ENCODE measurements at regions not wholly inside any gene's neighbourhood (a gene's known extent, or its start where the extent isn't known, plus 50 kb on each side); places are given as distances from the start of the nearest gene placed in this dataset.
A peak's percentile ranks its signal among the peaks of the same experiment; 100 is the strongest.
"Not testable (repeated sequence)": the region's sequence is repeated elsewhere in the genome, so short reads cannot be mapped to it uniquely, and the experiment has no call there.

DNA sequence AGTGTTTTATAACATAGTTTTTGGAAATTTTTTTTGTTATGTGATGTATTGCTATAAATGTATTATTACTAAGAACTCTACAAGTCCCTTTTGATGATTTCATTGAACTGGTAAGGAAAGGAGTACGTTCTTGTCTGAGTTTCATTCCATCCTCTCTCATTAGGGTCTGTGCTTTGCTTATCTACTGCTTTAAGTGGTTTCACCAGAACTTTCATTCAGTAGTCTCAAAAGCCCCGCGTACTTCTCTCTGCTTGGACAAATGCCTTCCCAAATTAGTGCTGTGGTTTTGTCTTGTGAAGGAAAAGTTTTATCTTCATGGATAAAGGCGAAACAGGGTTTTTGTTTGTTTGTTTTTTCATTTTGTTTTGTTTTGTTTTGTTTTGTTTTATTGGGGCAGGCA is 469.8 kb upstream of the WWC1 start:
- no peak for DNase-seq (ENCODE audit: low read depth)

DNA sequence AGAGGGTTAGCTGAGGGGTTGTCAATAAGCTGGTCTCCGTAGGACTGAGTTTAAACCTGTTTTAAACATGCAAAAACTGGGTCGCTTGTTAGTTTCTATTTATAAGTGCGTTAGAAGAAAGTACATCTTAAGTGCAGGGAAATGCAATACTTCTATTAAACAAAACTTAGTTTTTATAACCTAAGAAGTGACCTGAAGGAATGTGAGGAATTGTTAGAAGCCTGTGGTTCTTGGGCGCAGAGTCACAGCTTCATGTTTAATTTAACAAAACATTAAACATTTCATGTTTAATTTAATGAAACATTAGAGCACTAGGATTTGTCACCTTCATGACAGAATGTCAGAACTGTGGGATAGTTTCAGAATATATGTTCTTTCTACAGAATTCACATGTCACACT is 469.2 kb upstream of the WWC1 start:
- no peak for DNase-seq (ENCODE audit: low read depth)

DNA sequence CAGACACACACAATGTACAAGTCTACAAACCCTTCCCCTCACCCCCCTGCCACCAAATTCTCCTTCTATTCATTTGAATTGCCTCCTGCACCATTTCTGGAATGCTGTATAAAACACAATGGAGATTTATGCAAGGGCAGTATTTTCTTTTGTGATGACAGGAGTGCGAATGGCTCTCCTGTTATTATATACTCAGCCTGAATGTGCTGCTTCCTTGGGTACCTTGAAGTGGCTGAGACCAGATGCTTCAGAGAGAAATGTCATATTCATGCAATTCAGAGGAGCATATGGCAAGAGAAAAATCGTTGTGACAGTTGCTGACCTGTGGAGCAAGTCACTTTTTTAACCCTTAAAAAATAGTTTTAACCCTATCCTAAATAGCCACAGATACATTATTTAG is 468.0 kb upstream of the WWC1 start:
- DNase-seq (ENCODE audit: low read depth): no peak

DNA sequence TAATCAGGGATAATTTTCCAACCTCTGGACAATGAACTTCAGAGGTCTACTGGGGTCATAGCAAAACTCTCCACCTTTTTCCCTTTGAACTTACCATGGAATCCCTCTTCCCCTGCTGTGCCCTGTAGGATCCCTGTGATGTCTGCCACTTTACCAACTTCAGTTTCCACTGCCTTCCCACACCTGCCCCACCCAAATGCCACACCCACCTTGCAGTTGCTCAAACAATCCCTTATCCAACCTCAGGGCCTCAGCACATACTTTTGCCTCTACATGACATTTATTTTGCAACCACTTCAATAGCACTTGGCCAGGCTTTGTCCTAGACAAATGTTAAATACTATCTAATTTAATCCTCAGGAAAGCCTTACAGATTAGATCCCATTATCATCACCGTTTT is 463.7 kb upstream of the WWC1 start:
- DNase-seq (ENCODE audit: low read depth): no peak

DNA sequence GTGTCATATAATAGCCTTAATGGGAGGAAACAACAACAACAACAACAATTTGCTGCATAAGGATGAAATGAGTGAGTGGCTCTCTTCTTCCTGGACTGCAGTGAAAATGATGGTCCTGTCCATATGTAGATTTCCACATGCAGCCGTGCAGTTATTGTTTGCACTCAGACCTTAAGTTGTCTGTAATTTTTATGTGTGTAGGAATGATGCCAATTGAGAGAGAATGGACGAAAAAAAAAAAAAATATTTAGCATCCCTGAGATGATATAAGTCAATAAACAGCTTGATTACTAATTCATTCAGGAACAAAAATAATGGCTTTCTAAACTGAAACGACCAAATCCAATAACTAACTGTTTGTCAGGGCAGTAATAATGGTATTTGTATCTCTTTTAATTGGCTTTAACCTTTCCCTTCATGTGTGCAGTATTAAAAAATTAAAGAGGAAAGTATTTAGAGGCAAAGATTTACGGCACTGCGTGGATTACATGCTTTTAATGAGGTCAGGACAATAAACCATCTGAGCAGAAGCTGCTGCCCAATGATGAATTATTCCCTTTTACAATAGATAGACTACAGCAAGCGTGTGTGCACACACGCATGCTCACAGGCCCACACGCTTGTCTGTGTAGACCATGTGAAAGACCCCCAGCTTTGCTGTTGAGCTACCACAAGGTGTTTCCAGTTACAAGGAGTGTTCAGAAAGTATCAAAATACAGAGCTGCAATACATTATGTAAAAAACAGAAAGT is 459.5 kb upstream of the WWC1 start:
- DNase-seq (ENCODE audit: low read depth): no peak

DNA sequence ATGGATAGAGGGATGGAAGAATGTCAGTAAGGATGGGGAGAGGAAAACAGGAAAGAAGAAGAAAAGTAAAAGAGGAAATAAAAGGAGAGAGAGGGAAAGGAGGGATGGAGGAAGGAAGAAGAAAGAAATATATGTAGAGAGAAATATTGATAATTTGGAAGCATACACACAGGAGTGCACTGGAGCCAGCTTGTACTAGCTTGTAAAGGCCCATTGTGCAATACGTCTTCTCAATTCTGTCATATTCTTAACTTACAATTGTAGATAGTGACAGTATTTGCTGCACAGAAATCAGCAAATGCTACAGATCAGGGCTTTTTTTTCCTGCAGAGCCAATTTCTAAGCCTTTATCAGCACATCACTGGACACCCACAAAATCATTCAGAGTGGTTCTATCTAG is 458.8 kb upstream of the WWC1 start:
- no peak for DNase-seq (ENCODE audit: low read depth)

DNA sequence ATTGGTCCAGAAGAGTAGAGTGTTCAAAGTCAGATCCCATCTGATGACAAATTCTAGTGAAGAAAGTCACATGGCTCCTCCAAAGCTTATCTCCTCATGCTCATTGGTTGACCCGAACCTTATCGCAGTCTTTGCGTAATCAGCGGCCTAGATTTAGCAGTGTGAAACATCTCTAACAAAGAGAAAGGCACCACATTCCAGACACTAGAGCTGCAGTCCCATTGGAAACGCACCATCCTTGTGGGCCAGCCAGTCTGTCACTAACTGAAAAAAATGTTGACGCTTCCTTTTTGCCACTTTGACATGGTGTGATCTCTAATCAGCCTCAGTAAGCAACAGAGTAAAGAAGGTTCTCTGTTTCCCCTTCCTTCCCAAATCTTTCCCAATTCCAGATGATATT is 458.0 kb upstream of the WWC1 start:
- no peak for DNase-seq (ENCODE audit: low read depth)

DNA sequence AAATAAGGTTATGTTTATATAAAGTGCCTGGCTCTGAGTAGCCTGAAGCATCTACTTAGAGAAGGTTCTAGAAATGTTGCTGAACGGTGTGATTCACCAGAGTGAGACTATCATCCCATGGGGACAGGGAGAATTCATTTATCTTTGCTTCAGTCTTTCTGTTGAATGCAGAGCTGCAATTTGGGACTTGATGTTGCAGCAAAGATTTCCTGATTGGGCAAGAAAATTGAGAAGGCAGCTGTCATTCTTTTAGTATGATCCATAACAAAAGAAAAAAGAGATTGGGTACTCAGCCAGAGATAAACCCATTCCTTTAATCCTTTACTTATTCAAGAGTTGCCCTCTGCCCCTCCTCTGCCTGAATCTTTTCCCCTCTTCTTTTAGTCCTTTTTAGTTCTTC is 456.3 kb upstream of the WWC1 start:
- no peak for DNase-seq (ENCODE audit: low read depth)

DNA sequence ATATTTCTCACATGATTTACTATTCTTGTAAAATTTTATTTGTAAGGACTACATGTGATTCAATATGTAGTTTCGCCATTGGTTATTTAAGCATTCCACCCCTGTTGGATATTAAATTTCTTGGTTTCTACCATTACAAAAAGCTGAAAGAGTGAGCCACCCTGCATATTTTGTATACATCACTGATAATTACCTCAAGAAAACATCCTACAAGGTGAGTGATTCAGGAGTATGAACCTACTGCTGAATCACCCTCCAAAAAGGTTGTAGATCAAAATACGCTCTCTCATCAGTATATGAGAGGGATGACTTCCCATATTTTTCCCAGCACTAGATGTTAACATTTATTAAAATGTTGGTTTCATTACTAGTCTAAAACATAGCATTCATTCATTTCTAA is 454.3 kb upstream of the WWC1 start:
- DNase-seq (ENCODE audit: low read depth): no peak

DNA sequence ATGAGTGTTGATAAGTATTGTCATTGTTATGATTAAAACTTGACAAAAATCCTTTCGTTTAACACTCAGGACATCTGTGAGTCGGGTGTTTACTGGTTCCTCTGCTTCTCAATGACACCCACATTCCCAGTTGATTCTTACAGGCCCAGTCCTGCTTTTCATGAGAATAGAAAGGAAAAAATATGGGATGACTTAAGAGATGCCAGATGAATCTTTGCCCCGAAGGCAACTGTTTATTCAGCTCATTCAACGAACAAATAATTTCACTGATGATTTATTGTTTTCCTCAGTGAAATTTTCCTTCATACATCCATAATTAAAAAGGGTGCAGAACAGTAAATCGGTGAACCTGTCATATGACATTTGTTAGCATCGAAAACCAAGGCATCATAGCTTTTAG is 452.4 kb upstream of the WWC1 start:
- no peak for DNase-seq (ENCODE audit: low read depth)

DNA sequence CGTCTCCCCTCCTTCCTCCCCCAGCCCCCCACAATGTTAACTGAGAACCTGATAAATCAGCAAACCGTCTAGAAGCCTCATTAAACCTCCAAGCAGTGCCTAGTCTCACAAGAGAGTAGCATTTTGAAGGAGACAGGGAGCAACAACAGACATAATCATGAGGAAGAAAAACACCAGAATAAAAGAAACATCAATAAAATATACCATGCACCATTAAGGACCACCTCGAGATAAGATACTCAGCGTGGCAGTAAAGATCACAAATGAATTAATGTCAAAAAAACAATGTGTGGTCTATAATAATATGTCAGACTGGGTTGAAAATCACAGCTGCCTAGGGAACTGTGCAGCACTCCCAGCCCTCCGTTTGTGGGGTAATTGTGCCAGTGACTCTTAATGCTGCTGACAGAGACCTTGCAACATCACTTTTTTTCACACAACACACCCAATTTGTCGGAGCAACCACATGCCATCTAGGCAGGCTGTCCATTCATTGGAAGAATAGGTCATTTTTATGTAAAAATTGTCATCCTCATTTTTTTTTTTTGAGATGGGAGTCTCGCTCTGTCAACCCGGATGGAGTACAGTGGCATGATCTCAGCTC is 450.8 kb upstream of the WWC1 start:
- no peak for DNase-seq (ENCODE audit: low read depth)

DNA sequence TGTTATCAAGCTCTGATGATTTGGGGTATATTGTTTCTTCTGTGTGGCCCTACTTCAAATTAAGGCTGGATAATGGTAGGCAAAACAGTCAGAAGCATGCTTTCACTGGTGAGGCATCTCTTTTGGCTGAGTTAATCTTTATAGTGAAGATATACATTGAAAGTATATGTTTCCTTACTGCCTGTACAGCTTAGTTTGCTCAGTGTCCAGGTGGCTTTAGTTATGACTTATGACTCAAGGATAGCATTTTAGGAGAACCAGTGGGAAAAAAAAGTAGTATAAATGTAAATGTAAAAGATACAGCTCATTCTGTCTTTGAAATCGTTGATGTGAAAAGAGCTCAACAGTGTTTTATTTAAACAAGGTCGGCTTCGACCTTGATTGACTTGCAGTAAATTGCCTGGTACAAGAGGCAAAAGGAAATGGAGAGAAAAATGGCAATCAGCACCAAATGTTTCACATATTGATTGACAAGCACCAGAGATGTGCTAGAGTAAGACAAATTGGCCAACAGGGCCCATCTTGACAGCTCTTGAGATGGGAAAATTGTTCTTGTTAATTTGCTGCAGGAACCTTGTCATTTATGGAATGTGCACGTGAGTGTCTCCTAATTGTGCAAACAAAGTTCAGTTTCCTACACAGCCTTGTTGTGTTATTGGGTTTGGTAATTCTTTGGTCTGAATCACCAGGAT is 447.4 kb upstream of the WWC1 start:
- no peak for DNase-seq (ENCODE audit: low read depth)

DNA sequence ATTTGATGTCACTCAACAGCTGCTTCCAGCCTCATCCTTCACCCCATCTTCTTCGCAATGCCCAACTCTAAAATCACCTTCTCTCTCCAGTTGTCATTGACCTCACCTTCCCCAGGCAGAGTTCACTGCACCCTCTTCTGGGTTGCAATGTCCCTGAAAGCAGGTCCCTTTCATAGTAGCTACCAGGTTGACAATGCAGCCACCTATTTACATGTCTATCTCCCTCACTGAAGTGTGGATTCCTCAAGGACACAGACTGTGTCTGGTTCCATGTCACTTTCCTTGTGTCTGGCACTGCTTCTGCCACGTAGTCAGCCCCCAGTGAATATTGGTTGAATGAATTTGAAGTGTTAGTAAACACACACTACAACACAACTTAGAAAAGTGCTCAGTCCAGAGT is 445.5 kb upstream of the WWC1 start:
- DNase-seq (ENCODE audit: low read depth): no peak

DNA sequence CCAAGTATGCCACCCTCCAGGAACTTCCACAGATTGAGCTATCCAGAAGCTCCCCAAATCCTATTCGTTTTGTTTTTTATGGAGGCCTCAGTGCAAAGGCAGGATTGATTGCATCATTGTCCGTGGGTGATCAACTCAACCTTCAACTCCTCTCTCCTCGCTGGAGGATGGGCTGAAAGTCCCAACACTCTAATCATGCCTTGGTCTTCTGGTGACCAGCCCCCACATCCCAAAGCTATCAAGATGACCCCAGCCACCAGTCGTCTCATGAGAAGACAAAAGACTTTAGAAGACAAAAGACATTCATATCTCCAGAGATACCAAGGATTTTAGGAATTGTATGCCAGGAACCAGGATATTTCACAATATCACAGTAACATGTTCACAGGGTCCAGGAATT is 441.6 kb upstream of the WWC1 start:
- DNase-seq (ENCODE audit: low read depth): no peak

DNA sequence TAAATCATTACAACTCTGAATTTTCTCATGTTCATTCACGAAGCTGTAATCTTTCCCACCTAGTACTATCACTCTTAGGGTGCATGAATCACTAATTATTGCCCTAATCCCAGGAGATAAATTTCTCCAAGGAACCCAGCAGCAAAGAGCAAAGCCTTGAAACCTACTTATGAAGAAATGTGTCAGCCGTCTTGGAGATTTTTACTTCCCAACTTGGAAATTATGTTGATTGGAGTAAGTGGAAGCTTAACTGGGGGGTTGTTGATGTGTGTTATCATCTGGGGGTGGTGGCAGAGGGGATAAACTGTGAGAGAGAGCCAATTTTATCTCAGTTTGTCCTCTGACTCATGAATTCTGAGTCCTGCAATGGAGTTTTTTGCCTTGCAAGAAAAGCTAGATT is 440.5 kb upstream of the WWC1 start:
- no peak for DNase-seq (ENCODE audit: low read depth)

DNA sequence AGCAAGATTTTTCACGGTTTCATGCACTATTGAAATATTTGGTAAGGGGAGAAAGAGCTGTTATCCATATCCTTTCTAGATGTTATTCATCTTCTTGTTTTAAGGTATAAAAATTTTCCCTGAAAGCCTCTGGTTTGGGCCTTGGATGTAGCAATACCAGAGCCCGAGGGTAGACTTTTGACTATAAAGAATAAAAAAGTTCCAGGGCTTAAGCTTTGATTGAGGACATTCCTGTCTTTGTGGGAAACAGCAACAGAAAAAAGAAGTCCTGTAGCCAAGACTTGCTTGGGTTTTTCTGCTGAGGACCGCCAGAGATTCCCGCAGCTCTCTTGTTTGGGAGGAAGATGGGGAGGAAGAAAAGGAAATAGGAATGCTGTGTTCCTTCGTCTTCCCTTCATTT is 440.0 kb upstream of the WWC1 start:
- DNase-seq (ENCODE audit: low read depth): no peak

DNA sequence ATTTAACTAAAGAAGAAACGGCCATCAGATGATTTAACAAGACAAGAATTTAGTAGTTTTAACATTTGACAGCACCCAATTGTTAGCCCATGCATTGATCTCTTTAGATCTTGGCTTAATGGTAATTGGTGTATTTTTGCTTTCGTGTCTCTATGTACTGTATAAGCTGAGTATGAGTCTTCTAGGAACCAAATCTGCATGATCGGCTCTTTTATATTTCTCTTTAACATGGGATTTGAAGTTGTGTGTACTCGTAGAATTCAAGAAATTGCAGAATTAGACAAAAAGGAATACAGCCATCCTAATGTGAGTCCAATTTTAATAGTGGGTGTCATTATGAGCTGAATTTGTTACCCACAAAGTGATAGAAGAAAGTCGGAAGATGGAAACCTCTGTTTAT is 438.9 kb upstream of the WWC1 start:
- DNase-seq (ENCODE audit: low read depth): no peak

DNA sequence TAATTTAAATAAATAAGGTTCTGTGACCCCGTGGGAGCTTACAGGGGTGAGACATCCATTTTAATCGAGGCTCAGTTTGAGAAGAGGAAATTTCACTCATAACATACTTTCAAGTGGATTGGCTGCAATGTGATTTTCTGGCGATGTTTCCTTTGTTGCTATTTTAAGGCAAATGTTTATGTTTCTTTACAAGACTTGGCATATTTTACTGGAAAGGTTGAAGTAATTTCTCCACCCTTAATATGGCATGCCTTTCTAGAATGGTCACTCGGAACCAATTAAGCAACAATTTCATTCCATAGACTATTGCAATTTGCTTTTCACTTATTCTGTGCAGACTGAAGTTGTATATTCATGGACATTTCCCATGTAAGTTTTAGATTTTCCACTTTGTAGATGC is 438.0 kb upstream of the WWC1 start:
- DNase-seq (ENCODE audit: low read depth): peak; percentile 90

DNA sequence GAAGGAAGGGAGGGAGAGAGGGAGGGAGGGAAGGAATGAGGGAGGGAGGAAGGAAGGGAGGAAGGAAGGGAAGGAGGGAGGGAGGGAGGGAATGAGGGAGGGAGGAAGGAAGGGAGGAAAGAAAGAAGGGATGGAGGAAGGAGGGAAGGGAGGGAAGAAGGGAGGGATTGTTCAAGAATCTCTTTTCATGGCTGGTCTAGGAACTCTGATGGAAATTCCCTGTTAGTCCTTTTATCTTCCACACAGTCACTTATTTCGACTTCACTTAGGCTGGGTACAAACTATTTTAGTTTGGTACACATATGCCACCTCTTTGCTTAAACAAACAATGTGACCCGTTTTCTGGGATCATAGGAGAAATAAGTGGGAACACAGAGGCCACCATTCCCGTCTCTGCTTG is 435.6 kb upstream of the WWC1 start:
- DNase-seq (ENCODE audit: low read depth): no peak

DNA sequence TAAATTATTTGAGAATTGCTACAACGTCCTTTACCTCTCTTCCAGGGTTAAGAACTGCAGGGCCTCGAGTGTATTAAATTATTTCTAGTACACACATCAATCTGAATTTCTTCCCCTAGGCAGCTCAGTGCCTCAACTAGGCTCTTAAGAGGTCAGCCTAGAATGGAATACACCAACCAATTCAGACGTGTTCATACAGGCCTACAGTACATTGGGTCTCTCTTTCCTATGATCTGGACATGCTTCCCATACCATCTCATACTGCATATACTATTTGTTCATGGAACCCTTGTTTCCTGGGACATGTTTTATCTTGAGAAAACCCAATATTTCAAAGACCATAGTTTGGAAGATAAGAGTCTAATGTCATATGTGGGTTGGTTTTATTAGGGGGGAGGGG is 434.1 kb upstream of the WWC1 start:
- DNase-seq (ENCODE audit: low read depth): no peak

DNA sequence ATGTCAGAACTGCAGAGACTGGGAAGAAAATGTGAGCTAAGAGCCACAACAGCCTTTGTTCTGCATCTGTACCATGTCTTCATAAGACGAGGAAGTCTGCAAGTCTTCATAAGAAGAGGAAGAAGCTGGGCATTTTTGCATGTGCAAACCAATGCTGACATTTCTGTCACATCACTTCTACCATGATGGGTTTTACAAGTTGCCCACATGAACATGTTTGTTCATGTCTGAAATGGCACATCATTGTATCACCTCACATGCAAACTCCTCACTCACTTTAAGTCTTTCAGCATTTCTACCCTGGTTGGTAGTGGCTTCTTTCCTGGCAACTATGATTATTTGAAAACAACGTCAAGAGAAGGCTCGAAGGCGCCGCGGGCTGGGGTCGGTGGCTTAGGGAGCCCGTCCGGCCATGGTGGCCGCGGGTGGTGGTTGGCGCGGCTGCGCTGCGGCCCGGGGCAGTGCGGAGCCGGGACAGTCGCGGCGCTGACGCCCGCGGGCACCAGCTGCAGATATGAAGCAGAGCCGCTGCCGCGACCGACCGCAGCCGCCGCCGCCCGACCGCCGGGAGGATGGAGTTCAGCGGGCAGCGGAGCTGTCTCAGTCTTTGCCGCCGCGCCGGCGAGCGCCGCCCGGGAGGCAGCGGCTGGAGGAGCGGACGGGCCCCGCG is 433.1 kb upstream of the WWC1 start:
- not testable (repeated sequence) for DNase-seq (ENCODE audit: low read depth)

DNA sequence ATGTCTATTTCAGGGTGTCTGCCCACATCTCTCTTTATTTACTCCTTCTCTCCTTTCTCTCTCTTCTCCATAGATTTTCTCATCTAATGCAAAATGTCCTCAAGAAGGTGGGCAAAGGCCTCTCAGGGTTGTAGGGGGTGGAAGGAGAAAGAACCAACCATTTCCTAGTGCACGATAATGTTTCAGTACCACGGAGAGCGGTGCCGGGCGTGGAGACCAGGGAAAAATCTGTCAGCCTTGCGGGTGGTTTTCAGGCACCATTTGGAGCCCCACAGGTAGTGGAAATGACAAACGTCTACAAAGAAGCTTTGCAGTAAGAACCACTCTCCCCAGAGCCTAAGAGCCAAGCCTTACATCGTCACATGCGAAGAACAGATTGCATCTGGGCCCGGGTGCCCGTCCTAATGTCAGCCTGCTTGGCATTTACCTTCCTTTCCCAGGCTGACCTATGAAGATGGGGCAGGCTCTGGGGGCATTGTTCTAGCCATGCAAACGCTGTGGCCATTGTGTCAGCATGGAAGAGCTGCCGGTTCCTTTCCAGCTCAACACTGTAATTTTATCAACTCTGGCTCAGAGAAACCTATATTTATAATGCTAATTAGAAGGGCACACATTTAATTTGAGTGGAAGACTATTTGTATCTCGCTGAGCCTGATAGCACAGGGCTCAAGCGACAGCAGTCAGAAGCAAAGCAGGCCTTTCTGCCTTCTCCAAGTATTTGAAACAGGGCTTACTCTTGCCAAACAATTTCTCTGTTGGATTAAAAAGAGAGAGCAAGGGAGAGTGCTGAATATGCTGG is 430.1 kb upstream of the WWC1 start:
- DNase-seq (ENCODE audit: low read depth): no peak
